GM12878 (cell line): ENCODE measurements at regions not wholly inside any gene's neighbourhood (a gene's known extent, or its start where the extent isn't known, plus 50 kb on each side); places are given as distances from the start of the nearest gene placed in this dataset.

Source experiments
- ATAC-seq: fragments of 200-7000 bp; cut with Tn5 transposase; 3 replicates; pipeline ENCODE4 v1.9.1; 2020; ENCODE audit warnings: mild to moderate bottlenecking, moderate library complexity
- BruUV-seq: library from RNA; stranded (reverse); fragments of 400-500 nt; replicated peaks from 2 replicates; lab custom pipeline; 2021; lab: Mats Ljungman, UMichigan
- CTCF ChIA-PET: fragments of 300-600 bp; sonication (Branson Sonifier 250); formaldehyde crosslinking; extraction: SDS; loops from one replicate; lab custom pipeline; 2021; ENCODE audit warnings: inconsistent platforms; lab: Yijun Ruan, JAX
- POLR2A ChIA-PET: fragments of 350-600 bp; formaldehyde crosslinking; extraction: SDS; loops from one replicate; lab custom pipeline; 2021; ENCODE audit warnings: inconsistent platforms; lab: Charles Lee
- RAD21 ChIA-PET: fragments of 300-600 bp; sonication (Branson Sonifier 250); formaldehyde crosslinking; loops from one replicate; lab custom pipeline; 2023; ENCODE audit warnings: antibody characterized with exemption; ENCODE audit not compliant: unreplicated experiment; lab: Charles Lee
- SMC1A ChIA-PET: fragments of 300-600 bp; sonication (Branson Sonifier 250); formaldehyde crosslinking; loops from one replicate; lab custom pipeline; 2023; ENCODE audit not compliant: unreplicated experiment, uncharacterized antibody; lab: Charles Lee
- DNase-seq: peaks from one replicate; pipeline ENCODE4 v3.0.0-alpha.2; 2011; ENCODE audit warnings: low read depth, low spot score
- FAIRE-seq: peaks from 3 replicates; lab custom pipeline; 2011; peaks lifted over from hg19 to GRCh38; lab: Jason Lieb, UNC
- H2AFZ ChIP-seq: 2 replicates; pipeline ENCODE4 v1.6.0; 2011; ENCODE audit warnings: low read depth, low read length, control low read depth; ENCODE audit not compliant: control insufficient read depth
- H3K27ac ChIP-seq: 2 replicates; pipeline ENCODE4 v1.5.1; 2011; ENCODE audit warnings: control low read depth; ENCODE audit not compliant: control insufficient read depth, insufficient read depth
- H3K27me3 ChIP-seq, 2 experiments: replicated peaks in 1 of 2; 2 replicates each; pipeline versions ENCODE4 v1.6.0 to v1.6.1; 2011; ENCODE audit warnings: low read length in 1 of 2; ENCODE audit not compliant: control insufficient read depth in 2 of 2, insufficient read depth in 2 of 2
- H3K36me3 ChIP-seq, 2 experiments: 2 replicates each; pipeline ENCODE4 v1.5.1; 2011; ENCODE audit warnings: low read length in 1 of 2; ENCODE audit not compliant: control insufficient read depth in 2 of 2, insufficient read depth in 2 of 2
- H3K4me1 ChIP-seq: 2 replicates; pipeline ENCODE4 v1.6.1; 2011; ENCODE audit warnings: mild to moderate bottlenecking, low read length, moderate library complexity, mixed read lengths; ENCODE audit not compliant: control insufficient read depth, insufficient read depth
- H3K4me2 ChIP-seq: 2 replicates; pipeline ENCODE4 v1.6.0; 2011; ENCODE audit warnings: control low read depth; ENCODE audit not compliant: control insufficient read depth, insufficient read depth
- H3K4me3 ChIP-seq: fragments of 200-600 bp; sonication (generic); 2 replicates; pipeline ENCODE4 v1.5.1; 2016
- H3K79me2 ChIP-seq: 2 replicates; pipeline ENCODE4 v1.6.0; 2011; ENCODE audit warnings: low read length; ENCODE audit not compliant: control insufficient read depth, insufficient read depth
- H3K9ac ChIP-seq: 2 replicates; pipeline ENCODE4 v1.8.0; 2011; ENCODE audit warnings: low read length, control low read depth, mixed read lengths; ENCODE audit not compliant: control insufficient read depth, insufficient read depth
- H3K9me3 ChIP-seq: replicated peaks from 3 replicates; pipeline ENCODE4 v1.5.1; 2011; ENCODE audit warnings: mild to moderate bottlenecking, low read length; ENCODE audit not compliant: control insufficient read depth, insufficient read depth
- H4K20me1 ChIP-seq: 2 replicates; pipeline ENCODE4 v1.6.0; 2011; ENCODE audit not compliant: control insufficient read depth, insufficient read depth
- BACH1 ChIP-seq: fragments of 450-650 bp; IDR thresholded peaks from 2 replicates; pipeline ENCODE4 v1.6.1; 2017; ENCODE audit warnings: mild to moderate bottlenecking, borderline replicate concordance
- CEBPZ ChIP-seq: fragments of 150-350 bp; IDR thresholded peaks from 2 replicates; pipeline ENCODE4 v1.6.1; 2016; ENCODE audit warnings: low read depth, low read length
- CREB1 ChIP-seq: IDR thresholded peaks from 2 replicates; pipeline ENCODE4 v1.6.1; 2012; ENCODE audit warnings: low read depth, mild to moderate bottlenecking, inconsistent platforms
- EED ChIP-seq: sonication (generic); IDR thresholded peaks from 2 replicates; pipeline ENCODE4 v1.6.1; 2016; ENCODE audit warnings: antibody characterized with exemption, low read depth
- EP300 ChIP-seq, 2 experiments: fragments of 150-350 bp in 1 of 2; IDR thresholded peaks; 2 replicates each; pipeline ENCODE4 v1.6.1; 2011 to 2012; ENCODE audit warnings: low read depth in 2 of 2, low read length in 2 of 2, borderline replicate concordance in 1 of 2, improper control_type of control experiment in 1 of 2, inconsistent platforms in 1 of 2; ENCODE audit not compliant: control insufficient read depth in 1 of 2
- FOS ChIP-seq: IDR thresholded peaks from 3 replicates; pipeline ENCODE4 v1.6.1; 2011; ENCODE audit warnings: borderline replicate concordance; ENCODE audit not compliant: insufficient read length; ENCODE audit errors: extremely low read depth
- FOXK2 ChIP-seq: fragments of 450-650 bp; IDR thresholded peaks from 2 replicates; pipeline ENCODE4 v1.6.1; 2017; ENCODE audit warnings: mild to moderate bottlenecking, moderate library complexity
- GATAD2B ChIP-seq: fragments of 450-650 bp; conservative IDR thresholded peaks from 2 replicates; pipeline ENCODE4 v1.6.1; 2017; ENCODE audit warnings: low read depth, mild to moderate bottlenecking, moderate library complexity
- MTA3 ChIP-seq: IDR thresholded peaks from 2 replicates; pipeline ENCODE4 v1.6.1; 2012; ENCODE audit warnings: low read length, inconsistent platforms, borderline replicate concordance
- NR2C2 ChIP-seq: IDR thresholded peaks from 2 replicates; pipeline ENCODE4 v1.6.1; 2011; ENCODE audit warnings: borderline replicate concordance, low read depth; ENCODE audit not compliant: control insufficient read depth, insufficient read length
- WGBS: methylation state at CpG from one replicate; pipeline ENCODE4 v1.1.6; 2016; ENCODE audit warnings: low lambda C conversion rate; ENCODE audit not compliant: insufficient replicate concordance, insufficient coverage; ENCODE audit errors: missing lambda C conversion rate; 5-methylcytosine and 5-hydroxymethylcytosine counted together
- in situ Hi-C: fragments of 300-500 bp; cut with MboI; formaldehyde crosslinking; loops from 9 replicates; pipeline ENCODE4 v1.14.3; 2018; ENCODE audit warnings: mixed read lengths
- intact Hi-C: fragments of 100-400 bp; cut with micrococcal nuclease; formaldehyde crosslinking; loops from one replicate; pipeline ENCODE4 v1.14.2; 2022; ENCODE audit not compliant: unreplicated experiment
- TF ChIP-seq, protein P1 (sequence below): fragments of 450-650 bp; IDR thresholded peaks from 2 replicates; pipeline ENCODE4 v1.6.1; 2017; ENCODE audit warnings: antibody characterized with exemption, mild to moderate bottlenecking, moderate library complexity
- TF ChIP-seq, protein P2 (sequence below): IDR thresholded peaks from 2 replicates; pipeline ENCODE4 v1.6.1; 2011; ENCODE audit warnings: borderline replicate concordance, low read depth, mild to moderate bottlenecking, moderate library complexity, low read length; ENCODE audit not compliant: insufficient read depth, poor library complexity, severe bottlenecking

DNA sequence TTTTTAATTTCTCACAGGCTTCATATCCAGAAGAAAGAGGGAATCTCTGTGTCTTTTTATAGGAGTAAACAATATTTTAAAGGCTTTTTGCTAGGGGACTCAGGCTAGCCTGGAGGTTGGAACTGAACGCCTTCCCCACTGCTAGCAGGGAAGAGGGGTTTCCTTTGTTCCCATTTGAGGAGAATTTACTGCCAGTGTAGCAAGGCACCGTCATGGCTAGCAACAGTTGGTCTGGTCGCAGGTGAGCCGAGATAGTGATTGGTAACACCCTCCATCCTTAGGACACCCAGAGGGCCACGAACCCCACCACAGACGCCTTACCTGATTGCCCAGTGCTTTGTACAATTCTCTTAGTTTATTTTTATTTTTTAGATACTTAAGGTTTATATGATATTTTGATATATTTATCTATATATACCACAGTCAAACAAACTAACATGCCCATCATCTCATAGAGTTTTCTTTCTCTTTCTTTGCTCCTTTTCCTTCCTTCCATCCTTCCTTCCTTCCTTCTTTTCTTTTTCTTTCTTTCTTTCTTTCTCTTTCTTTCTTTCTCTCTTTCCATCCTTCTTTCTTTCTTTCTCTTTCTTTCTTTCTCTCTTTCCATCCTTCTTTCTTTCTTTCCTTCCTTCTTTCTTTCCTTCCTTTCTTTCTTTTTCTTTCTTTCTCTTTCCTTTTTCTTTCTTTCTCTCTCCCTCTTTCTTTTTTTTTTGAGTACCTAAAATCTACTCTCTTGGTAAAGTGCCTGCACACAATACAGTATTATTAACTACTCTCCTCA, 219.0 kb upstream of the AKR1E2 start (continued):
- TF ChIP-seq MTA3 (no peak), FOS (no peak), BACH1 (no peak), GATAD2B (no peak), EED (no peak), EP300 (IDR thresholded peaks at IDR 0.05; ENCODE audit: borderline replicate concordance in 1 of 2, control insufficient read depth in 1 of 2, low read depth in 2 of 2, low read length in 2 of 2) (no peak)
- TF ChIP-seq, protein P1, sequence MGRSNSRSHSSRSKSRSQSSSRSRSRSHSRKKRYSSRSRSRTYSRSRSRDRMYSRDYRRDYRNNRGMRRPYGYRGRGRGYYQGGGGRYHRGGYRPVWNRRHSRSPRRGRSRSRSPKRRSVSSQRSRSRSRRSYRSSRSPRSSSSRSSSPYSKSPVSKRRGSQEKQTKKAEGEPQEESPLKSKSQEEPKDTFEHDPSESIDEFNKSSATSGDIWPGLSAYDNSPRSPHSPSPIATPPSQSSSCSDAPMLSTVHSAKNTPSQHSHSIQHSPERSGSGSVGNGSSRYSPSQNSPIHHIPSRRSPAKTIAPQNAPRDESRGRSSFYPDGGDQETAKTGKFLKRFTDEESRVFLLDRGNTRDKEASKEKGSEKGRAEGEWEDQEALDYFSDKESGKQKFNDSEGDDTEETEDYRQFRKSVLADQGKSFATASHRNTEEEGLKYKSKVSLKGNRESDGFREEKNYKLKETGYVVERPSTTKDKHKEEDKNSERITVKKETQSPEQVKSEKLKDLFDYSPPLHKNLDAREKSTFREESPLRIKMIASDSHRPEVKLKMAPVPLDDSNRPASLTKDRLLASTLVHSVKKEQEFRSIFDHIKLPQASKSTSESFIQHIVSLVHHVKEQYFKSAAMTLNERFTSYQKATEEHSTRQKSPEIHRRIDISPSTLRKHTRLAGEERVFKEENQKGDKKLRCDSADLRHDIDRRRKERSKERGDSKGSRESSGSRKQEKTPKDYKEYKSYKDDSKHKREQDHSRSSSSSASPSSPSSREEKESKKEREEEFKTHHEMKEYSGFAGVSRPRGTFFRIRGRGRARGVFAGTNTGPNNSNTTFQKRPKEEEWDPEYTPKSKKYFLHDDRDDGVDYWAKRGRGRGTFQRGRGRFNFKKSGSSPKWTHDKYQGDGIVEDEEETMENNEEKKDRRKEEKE, result no peak

GRCh38 chr10:4602764-4603491, 223.1 kb upstream of the AKR1E2 start:
- DNase-seq (no peak), ATAC-seq (no peak), FAIRE-seq (no peak)
- 18% methylated on average over 7 of the region's 7 CpGs for whole genome bisulfite sequencing
- POLR2A ChIA-PET, result no interaction called here
- no peaks in the 10 kb centered on the region for H3K79me2 ChIP-seq
- in situ Hi-C loops, result no loop called here
- H3K4me2 ChIP-seq, result no peak overlapping the region
- H3K4me1 ChIP-seq, result no peaks in the 10 kb centered on the region
- BruUV-seq, result no TSS peak
- H3K9me3 ChIP-seq, result no peaks in the 10 kb centered on the region; the same call in 2 of the 3 replicates
- CTCF ChIA-PET, result no interaction called here
- RAD21 ChIA-PET, result no interaction called here
- no peak overlapping the region for H3K4me3 ChIP-seq
- no peak overlapping the region for H2AFZ ChIP-seq
- intact Hi-C loops, result no loop called here
- no peak overlapping the region for H3K27ac ChIP-seq
- H3K27me3 ChIP-seq, result no peaks in the 10 kb centered on the region
- H3K9ac ChIP-seq, result no peak overlapping the region
- H3K36me3 ChIP-seq, result no peaks in the 10 kb centered on the region
- no peaks in the 10 kb centered on the region for H4K20me1 ChIP-seq
- SMC1A ChIA-PET, result no interaction called here
- TF ChIP-seq CEBPZ, result no peak
- no peak for TF ChIP-seq NR2C2
- TF ChIP-seq, protein P2, sequence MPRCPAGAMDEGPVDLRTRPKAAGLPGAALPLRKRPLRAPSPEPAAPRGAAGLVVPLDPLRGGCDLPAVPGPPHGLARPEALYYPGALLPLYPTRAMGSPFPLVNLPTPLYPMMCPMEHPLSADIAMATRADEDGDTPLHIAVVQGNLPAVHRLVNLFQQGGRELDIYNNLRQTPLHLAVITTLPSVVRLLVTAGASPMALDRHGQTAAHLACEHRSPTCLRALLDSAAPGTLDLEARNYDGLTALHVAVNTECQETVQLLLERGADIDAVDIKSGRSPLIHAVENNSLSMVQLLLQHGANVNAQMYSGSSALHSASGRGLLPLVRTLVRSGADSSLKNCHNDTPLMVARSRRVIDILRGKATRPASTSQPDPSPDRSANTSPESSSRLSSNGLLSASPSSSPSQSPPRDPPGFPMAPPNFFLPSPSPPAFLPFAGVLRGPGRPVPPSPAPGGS, result no peak
- TF ChIP-seq CREB1, result no peak
- no peak for TF ChIP-seq FOXK2
